ENCODE measurements at regions not wholly inside any gene's neighbourhood (a gene's known extent, or its start where the extent isn't known, plus 50 kb on each side); places are given as distances from the start of the nearest gene placed in this dataset.

DNA sequence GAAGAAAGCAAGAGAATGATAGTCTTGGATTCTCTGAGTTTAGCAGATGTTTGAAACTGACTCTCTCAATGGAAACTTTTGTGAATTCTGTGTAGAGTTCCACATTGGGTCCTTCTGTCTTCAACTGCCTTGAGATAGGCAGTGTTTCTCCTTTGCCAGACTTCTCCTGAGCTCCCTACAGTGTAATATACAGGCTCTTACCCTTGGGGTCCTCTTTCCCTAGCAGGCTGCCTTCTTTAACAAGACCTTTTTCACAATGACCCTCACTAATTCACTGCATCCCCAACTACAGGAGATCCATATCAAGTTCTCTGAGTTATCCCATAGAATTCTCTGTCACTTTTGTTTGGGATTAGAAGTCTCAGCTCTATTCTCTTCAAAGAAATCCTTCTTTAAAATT lies 513.0 kb downstream of the XIRP2 start:
- TF ChIP-seq, protein P1, sequence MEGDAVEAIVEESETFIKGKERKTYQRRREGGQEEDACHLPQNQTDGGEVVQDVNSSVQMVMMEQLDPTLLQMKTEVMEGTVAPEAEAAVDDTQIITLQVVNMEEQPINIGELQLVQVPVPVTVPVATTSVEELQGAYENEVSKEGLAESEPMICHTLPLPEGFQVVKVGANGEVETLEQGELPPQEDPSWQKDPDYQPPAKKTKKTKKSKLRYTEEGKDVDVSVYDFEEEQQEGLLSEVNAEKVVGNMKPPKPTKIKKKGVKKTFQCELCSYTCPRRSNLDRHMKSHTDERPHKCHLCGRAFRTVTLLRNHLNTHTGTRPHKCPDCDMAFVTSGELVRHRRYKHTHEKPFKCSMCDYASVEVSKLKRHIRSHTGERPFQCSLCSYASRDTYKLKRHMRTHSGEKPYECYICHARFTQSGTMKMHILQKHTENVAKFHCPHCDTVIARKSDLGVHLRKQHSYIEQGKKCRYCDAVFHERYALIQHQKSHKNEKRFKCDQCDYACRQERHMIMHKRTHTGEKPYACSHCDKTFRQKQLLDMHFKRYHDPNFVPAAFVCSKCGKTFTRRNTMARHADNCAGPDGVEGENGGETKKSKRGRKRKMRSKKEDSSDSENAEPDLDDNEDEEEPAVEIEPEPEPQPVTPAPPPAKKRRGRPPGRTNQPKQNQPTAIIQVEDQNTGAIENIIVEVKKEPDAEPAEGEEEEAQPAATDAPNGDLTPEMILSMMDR (IDR thresholded peaks at IDR 0.05): no peak
- no peak for TF ChIP-seq POLR2A (IDR thresholded peaks at IDR 0.05)
